Keratinocyte (primary cell): ENCODE measurements at regions not wholly inside any gene's neighbourhood (a gene's known extent, or its start where the extent isn't known, plus 50 kb on each side); places are given as distances from the start of the nearest gene placed in this dataset.
"Not testable (repeated sequence)": the region's sequence is repeated elsewhere in the genome, so short reads cannot be mapped to it uniquely, and the experiment has no call there.

Source experiments
- DNase-seq: peaks from one replicate; pipeline ENCODE4 v3.0.0-alpha.2; 2011; ENCODE audit warnings: low read depth, missing footprints, low spot score
- FAIRE-seq: peaks from 2 replicates; lab custom pipeline; 2011; peaks lifted over from hg19 to GRCh38; lab: Jason Lieb, UNC
- H2AFZ ChIP-seq: 2 replicates; pipeline ENCODE4 v1.6.0; 2012; ENCODE audit warnings: low read length, control low read depth, inconsistent platforms; ENCODE audit not compliant: control insufficient read depth
- H3K27ac ChIP-seq: 2 replicates; pipeline ENCODE4 v1.5.1; 2011; ENCODE audit warnings: low read length; ENCODE audit not compliant: control insufficient read depth, insufficient read depth
- H3K27me3 ChIP-seq: 3 replicates; pipeline ENCODE4 v1.6.0; 2011; ENCODE audit warnings: low read length; ENCODE audit not compliant: control insufficient read depth, insufficient read depth; ENCODE audit errors: extremely low read depth
- H3K36me3 ChIP-seq, 2 experiments: 2 replicates in 1 of 2; 3 replicates in 1 of 2; pipeline ENCODE4 v1.5.1; 2011; ENCODE audit warnings: low read length in 2 of 2, mild to moderate bottlenecking in 1 of 2; ENCODE audit not compliant: control insufficient read depth in 2 of 2, insufficient read depth in 2 of 2; ENCODE audit errors: extremely low read depth in 1 of 2
- H3K4me1 ChIP-seq: 3 replicates; pipeline ENCODE4 v1.5.1; 2011; ENCODE audit warnings: low read length; ENCODE audit not compliant: control insufficient read depth, insufficient read depth; ENCODE audit errors: extremely low read depth
- H3K4me2 ChIP-seq: 3 replicates; pipeline ENCODE4 v1.6.0; 2011; ENCODE audit warnings: low read depth, low read length; ENCODE audit not compliant: control insufficient read depth, insufficient read depth; ENCODE audit errors: extremely low read depth
- H3K4me3 ChIP-seq, 3 experiments: fragments of 200-600 bp in 1 of 3; sonication (generic) in 1 of 3; 2 replicates in 2 of 3; 3 replicates in 1 of 3; pipeline ENCODE4 v1.5.1; 2011 to 2016; ENCODE audit warnings: low read length in 3 of 3, mild to moderate bottlenecking in 3 of 3, control low read depth in 2 of 3, inconsistent platforms in 1 of 3, low read depth in 1 of 3, mixed read lengths in 1 of 3, mixed run types in 1 of 3, moderate library complexity in 1 of 3; ENCODE audit not compliant: control insufficient read depth in 2 of 3, insufficient read depth in 2 of 3; ENCODE audit errors: extremely low read depth in 1 of 3
- H3K79me2 ChIP-seq: 2 replicates; pipeline ENCODE4 v1.6.0; 2012; ENCODE audit warnings: low read length; ENCODE audit not compliant: control insufficient read depth, insufficient read depth
- H3K9ac ChIP-seq: 3 replicates; pipeline ENCODE4 v1.6.0; 2011; ENCODE audit warnings: low read length; ENCODE audit not compliant: control insufficient read depth, insufficient read depth; ENCODE audit errors: extremely low read depth
- H3K9me1 ChIP-seq: 3 replicates; pipeline ENCODE4 v1.6.0; 2011; ENCODE audit warnings: low read length; ENCODE audit not compliant: control insufficient read depth, insufficient read depth; ENCODE audit errors: extremely low read depth
- H3K9me3 ChIP-seq: 2 replicates; pipeline ENCODE4 v1.5.1; 2012; ENCODE audit warnings: low read depth, low read length; ENCODE audit not compliant: control insufficient read depth
- H4K20me1 ChIP-seq: 3 replicates; pipeline ENCODE4 v1.6.0; 2011; ENCODE audit warnings: low read length; ENCODE audit not compliant: control insufficient read depth, insufficient read depth; ENCODE audit errors: extremely low read depth
- CTCF ChIP-seq, 3 experiments: IDR thresholded peaks in 1 of 3; conservative IDR thresholded peaks in 1 of 3; optimal IDR thresholded peaks in 1 of 3; 2 replicates in 2 of 3; 3 replicates in 1 of 3; pipeline versions ENCODE3 to v1.5.1; 2011; ENCODE audit warnings: low read length in 3 of 3, mild to moderate bottlenecking in 3 of 3, moderate library complexity in 2 of 3, control low read depth in 1 of 3, inconsistent platforms in 1 of 3; ENCODE audit not compliant: insufficient read depth in 2 of 3; ENCODE audit errors: extremely low read depth in 1 of 3
- EZH2 ChIP-seq: IDR thresholded peaks from one replicate; pipeline ENCODE4 v1.6.1; 2012; ENCODE audit warnings: inconsistent platforms, mild to moderate bottlenecking, low read length, moderate library complexity
- dilution Hi-C: fragments of 300-500 bp; cut with MboI; formaldehyde crosslinking; loops from one replicate; pipeline ENCODE4 v1.7.0; 2020; ENCODE audit warnings: low sequenced_read_pairs; ENCODE audit not compliant: extremely low pct_ligation_motif_present

GRCh38 chr3:20561166-20561565 lies 375.2 kb upstream of the SGO1 start:
- H3K9ac ChIP-seq: no peak overlapping the region
- H2AFZ ChIP-seq: no peak overlapping the region
- TF ChIP-seq EZH2 (no peak), CTCF (optimal IDR thresholded peaks at IDR 0.05 in 1 of 3, IDR thresholded peaks at IDR 0.05 in 1 of 3, conservative IDR thresholded peaks at IDR 0.05 in 1 of 3; ENCODE audit: extremely low read depth in 1 of 3, insufficient read depth in 2 of 3, low read length in 3 of 3) (no peak)
- no peak overlapping the region for H3K4me2 ChIP-seq
- FAIRE-seq (no peak), DNase-seq (no peak)
- no peaks in the 10 kb centered on the region for H3K9me3 ChIP-seq
- H3K27me3 ChIP-seq: no peaks in the 10 kb centered on the region
- H3K4me3 ChIP-seq: no peak overlapping the region
- H3K27ac ChIP-seq: no peak overlapping the region
- dilution Hi-C loops: no loop called here
- no peaks in the 10 kb centered on the region for H4K20me1 ChIP-seq
- no peaks in the 10 kb centered on the region for H3K36me3 ChIP-seq
- no peaks in the 10 kb centered on the region for H3K9me1 ChIP-seq
- no peaks in the 10 kb centered on the region for H3K4me1 ChIP-seq
- H3K79me2 ChIP-seq: no peaks in the 10 kb centered on the region

- H4K20me1 ChIP-seq, H3K9me3 ChIP-seq, H3K79me2 ChIP-seq, dilution Hi-C loops, H3K4me3 ChIP-seq, H3K9me1 ChIP-seq, H3K27me3 ChIP-seq, H3K9ac ChIP-seq, H3K27ac ChIP-seq, H3K4me1 ChIP-seq, H3K4me2 ChIP-seq, H2AFZ ChIP-seq, FAIRE-seq, H3K36me3 ChIP-seq, DNase-seq: not testable (repeated sequence)
These were observed 374.4 kb upstream of the SGO1 start for GRCh38 chr3:20560446-20560845.

- H2AFZ ChIP-seq: no peak overlapping the region
- H3K9me1 ChIP-seq: no peaks in the 10 kb centered on the region
- H4K20me1 ChIP-seq: no peaks in the 10 kb centered on the region
- no peak overlapping the region for H3K4me3 ChIP-seq
- no peak overlapping the region for H3K9ac ChIP-seq
- DNase-seq (no peak), FAIRE-seq (no peak)
- no peaks in the 10 kb centered on the region for H3K36me3 ChIP-seq
- no peak overlapping the region for H3K27ac ChIP-seq
- no peaks in the 10 kb centered on the region for H3K79me2 ChIP-seq
- no peaks in the 10 kb centered on the region for H3K27me3 ChIP-seq
- dilution Hi-C loops: no loop called here
- no peak overlapping the region for H3K4me2 ChIP-seq
- TF ChIP-seq CTCF (optimal IDR thresholded peaks at IDR 0.05 in 1 of 3, IDR thresholded peaks at IDR 0.05 in 1 of 3, conservative IDR thresholded peaks at IDR 0.05 in 1 of 3; ENCODE audit: extremely low read depth in 1 of 3, insufficient read depth in 2 of 3, low read length in 3 of 3) (no peak), EZH2 (no peak)
- no peaks in the 10 kb centered on the region for H3K4me1 ChIP-seq
- H3K9me3 ChIP-seq: no peaks in the 10 kb centered on the region
These were observed 372.2 kb upstream of the SGO1 start for GRCh38 chr3:20558161-20558560.
